HCT116 (cell line): ENCODE measurements at regions not wholly inside any gene's neighbourhood (a gene's known extent, or its start where the extent isn't known, plus 50 kb on each side); places are given as distances from the start of the nearest gene placed in this dataset.

Experiments used
- ATAC-seq: fragments of 200-7000 bp; cut with Tn5 transposase; 2 replicates; pipeline ENCODE4 v1.9.1; 2020; ENCODE audit warnings: mild to moderate bottlenecking, moderate library complexity
- BruUV-seq: library from RNA; stranded (reverse); fragments of 400-500 nt; replicated peaks from 2 replicates; lab custom pipeline; 2021; lab: Mats Ljungman, UMichigan
- CTCF ChIA-PET: fragments of 300-600 bp; sonication (Branson Sonifier 250); formaldehyde crosslinking; loops from one replicate; lab custom pipeline; 2021; ENCODE audit warnings: antibody characterized with exemption; lab: Charles Lee
- POLR2A ChIA-PET: fragments of 300-600, 350-600 bp; sonication (Branson Sonifier 250); formaldehyde crosslinking; loops from one replicate; lab custom pipeline; 2021; ENCODE audit warnings: antibody characterized with exemption; lab: Charles Lee
- RAD21 ChIA-PET, 2 experiments: fragments of 300-600 bp; sonication (Branson Sonifier 250); formaldehyde crosslinking; loops; one replicate each; lab custom pipeline; 2023; ENCODE audit warnings: low total read pairs in 2 of 2; ENCODE audit not compliant: uncharacterized antibody in 2 of 2, unreplicated experiment in 2 of 2, low non-redundant PET in 1 of 2; lab: Charles Lee
- DNase-seq: peaks from one replicate; pipeline ENCODE4 v3.0.0-alpha.2; 2010; ENCODE audit warnings: low read depth, low spot score
- H2AFZ ChIP-seq: fragments of 200-600 bp; shearing (Covaris generic), sonication (generic); 2 replicates; pipeline ENCODE4 v1.6.1; 2017; ENCODE audit warnings: low read depth, mixed run types, mixed read lengths, antibody characterized with exemption, low read length; ENCODE audit not compliant: poor library complexity, severe bottlenecking
- H3K27ac ChIP-seq: 2 replicates; pipeline ENCODE4 v1.5.1; 2012; ENCODE audit warnings: low read depth, low read length
- H3K27me3 ChIP-seq: fragments of 200-600 bp; sonication (generic); 2 replicates; pipeline ENCODE4 v1.6.1; 2016; ENCODE audit warnings: mixed run types, low read length, mixed read lengths; ENCODE audit not compliant: insufficient read depth
- H3K36me3 ChIP-seq, 2 experiments: fragments of 200-500 bp in 1 of 2; fragments of 200-600 bp in 1 of 2; sonication (Bioruptor generic) in 1 of 2; sonication (generic) in 1 of 2; 2 replicates each; pipeline versions ENCODE4 v1.5.1 to v1.6.1; 2014 to 2016; ENCODE audit warnings: low read length in 2 of 2, inconsistent platforms in 1 of 2, mixed read lengths in 1 of 2, mixed run types in 1 of 2; ENCODE audit not compliant: insufficient read depth in 2 of 2, control insufficient read depth in 1 of 2
- H3K4me1 ChIP-seq, 2 experiments: fragments of 200-600 bp in 1 of 2; sonication (generic) in 1 of 2; 2 replicates each; pipeline versions ENCODE4 v1.5.1 to v1.6.1; 2012 to 2017; ENCODE audit warnings: low read length in 2 of 2, inconsistent platforms in 1 of 2, mild to moderate bottlenecking in 1 of 2, mixed read lengths in 1 of 2, mixed run types in 1 of 2, moderate library complexity in 1 of 2; ENCODE audit not compliant: insufficient read depth in 2 of 2, control insufficient read depth in 1 of 2
- H3K4me2 ChIP-seq: fragments of 200-600 bp; sonication (generic); 2 replicates; pipeline ENCODE4 v1.6.1; 2017; ENCODE audit warnings: mixed run types, low read length, mixed read lengths
- H3K4me3 ChIP-seq, 2 experiments: fragments of 200-600 bp in 1 of 2; sonication (generic) in 1 of 2; replicated peaks in 1 of 2; 2 replicates each; pipeline ENCODE4 v1.5.1; 2011 to 2016; ENCODE audit warnings: low read length in 2 of 2, control low read depth in 1 of 2, low read depth in 1 of 2, mild to moderate bottlenecking in 1 of 2, mixed read lengths in 1 of 2, mixed run types in 1 of 2
- H3K79me2 ChIP-seq: fragments of 200-600 bp; sonication (generic); 2 replicates; pipeline ENCODE4 v1.6.1; 2017; ENCODE audit warnings: mild to moderate bottlenecking, mixed run types, low read length, moderate library complexity, mixed read lengths; ENCODE audit not compliant: insufficient read depth
- H3K9ac ChIP-seq: fragments of 200-600 bp; sonication (generic); 2 replicates; pipeline ENCODE4 v1.6.1; 2016; ENCODE audit warnings: low read length, mixed read lengths
- H3K9me2 ChIP-seq: fragments of 200-600 bp; sonication (generic), shearing (Covaris generic); 2 replicates; pipeline ENCODE4 v1.6.1; 2017; ENCODE audit warnings: mixed run types, mild to moderate bottlenecking, moderate library complexity; ENCODE audit not compliant: insufficient read depth
- H3K9me3 ChIP-seq, 2 experiments: fragments of 200-500 bp in 1 of 2; fragments of 200-600 bp in 1 of 2; sonication (Bioruptor generic) in 1 of 2; sonication (generic) in 1 of 2; 2 replicates each; pipeline ENCODE4 v1.6.1; 2014 to 2017; ENCODE audit warnings: low read length in 2 of 2, mixed read lengths in 2 of 2, inconsistent platforms in 1 of 2, low read depth in 1 of 2, mild to moderate bottlenecking in 1 of 2, mixed run types in 1 of 2, moderate library complexity in 1 of 2; ENCODE audit not compliant: control insufficient read depth in 1 of 2, insufficient read depth in 1 of 2
- H4K20me1 ChIP-seq: fragments of 200-600 bp; sonication (generic), shearing (Covaris generic); 2 replicates; pipeline ENCODE4 v1.6.1; 2017; ENCODE audit warnings: mixed run types, mild to moderate bottlenecking, moderate library complexity; ENCODE audit not compliant: insufficient read depth
- CEBPB ChIP-seq: IDR thresholded peaks from 2 replicates; pipeline ENCODE4 v1.6.1; 2012; ENCODE audit warnings: low read depth
- FOSL1 ChIP-seq: IDR thresholded peaks from 2 replicates; pipeline ENCODE4 v1.6.1; 2012; ENCODE audit warnings: low read depth
- JUND ChIP-seq: IDR thresholded peaks from 2 replicates; pipeline ENCODE4 v1.6.1; 2012
- SRF ChIP-seq: IDR thresholded peaks from 2 replicates; pipeline ENCODE4 v1.6.1; 2012; ENCODE audit warnings: low read depth
- TCF7L2 ChIP-seq: IDR thresholded peaks from 2 replicates; pipeline ENCODE4 v1.7.0; 2011; ENCODE audit warnings: borderline replicate concordance, inconsistent platforms; ENCODE audit not compliant: insufficient read depth, insufficient read length; ENCODE audit errors: extremely low read depth
- ZFX ChIP-seq: fragments of 450-650 bp; IDR thresholded peaks from 2 replicates; pipeline ENCODE4 v1.6.1; 2017
- intact Hi-C: fragments of 100-400 bp; cut with micrococcal nuclease; formaldehyde crosslinking; loops from 2 replicates; pipeline ENCODE4 v1.10.0; 2022
- TF ChIP-seq, protein P1 (sequence below), 3 experiments: fragments of 200-600 bp in 1 of 3; sonication (generic) in 1 of 3; IDR thresholded peaks in 2 of 3; conservative IDR thresholded peaks in 1 of 3; 2 replicates each; pipeline ENCODE4 v1.5.1; 2012 to 2017; ENCODE audit warnings: low read depth in 2 of 3, low read length in 2 of 3, antibody characterized with exemption in 1 of 3, borderline replicate concordance in 1 of 3, control low read depth in 1 of 3, mild to moderate bottlenecking in 1 of 3, mixed read lengths in 1 of 3, mixed run types in 1 of 3, moderate library complexity in 1 of 3; ENCODE audit not compliant: insufficient read depth in 1 of 3
- TF ChIP-seq, protein P2 (sequence below): IDR thresholded peaks from 2 replicates; pipeline ENCODE4 v1.6.1; 2012

DNA sequence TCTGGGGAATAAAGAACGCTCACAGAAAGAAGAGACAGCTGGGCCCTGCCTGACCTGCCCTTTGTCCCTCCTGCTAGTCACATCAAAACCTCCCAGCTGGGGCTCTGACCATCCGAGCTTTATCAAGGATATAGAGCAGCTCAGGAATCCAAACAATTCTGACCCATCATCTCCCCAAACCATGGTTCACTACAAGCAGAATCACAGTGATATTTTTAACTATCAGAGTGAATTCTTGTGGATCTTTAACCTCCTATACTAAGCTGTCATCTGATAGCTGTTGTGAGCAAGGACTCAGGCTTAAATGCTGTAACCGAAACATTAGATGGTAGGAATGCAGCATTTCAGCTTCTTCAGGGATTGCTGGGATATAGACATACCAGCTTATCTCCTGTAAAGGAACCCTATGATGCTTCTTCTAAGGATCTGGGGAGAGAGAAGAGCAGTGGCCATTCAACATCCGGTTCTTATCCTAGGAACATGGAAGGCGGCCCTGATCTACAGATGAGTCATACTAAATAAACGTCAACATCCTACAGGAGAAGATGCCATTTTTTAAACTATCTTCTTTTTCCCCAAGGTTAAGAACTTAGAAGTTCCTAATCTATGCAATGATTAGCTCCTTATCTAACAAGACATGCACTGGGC lies 84.7 kb upstream of the AKIP1 start:
- ATAC-seq (no peak), DNase-seq (no peak)
- Histone ChIP-seq H3K4me2 (no peak overlapping the region), H3K9ac (no peak overlapping the region), H3K9me2 (peaks cover 3% of the 10 kb centered on the region; the same call in 1 of the 2 replicates), H3K4me1 (peaks cover 0 to 6% of the 10 kb centered on the region in 2 experiments; a peak in 2 of 4 replicates), H3K79me2 (no peaks in the 10 kb centered on the region), H4K20me1 (no peaks in the 10 kb centered on the region), H2AFZ (no peak overlapping the region), H3K36me3 (no peaks in the 10 kb centered on the region), H3K9me3 (no peaks in the 10 kb centered on the region), H3K4me3 (no peak overlapping the region), H3K27ac (no peak overlapping the region), H3K27me3 (no peaks in the 10 kb centered on the region)
- RAD21 ChIA-PET: no interaction called here
- intact Hi-C loops: no loop called here
- CTCF ChIA-PET: interaction anchor here (0.9 kb wide), 1 partner anchor 680 kb away, joined by 3 read pairs; no protein-coding TSS in a partner anchor
- no TSS peak for BruUV-seq
- TF ChIP-seq, protein P1, sequence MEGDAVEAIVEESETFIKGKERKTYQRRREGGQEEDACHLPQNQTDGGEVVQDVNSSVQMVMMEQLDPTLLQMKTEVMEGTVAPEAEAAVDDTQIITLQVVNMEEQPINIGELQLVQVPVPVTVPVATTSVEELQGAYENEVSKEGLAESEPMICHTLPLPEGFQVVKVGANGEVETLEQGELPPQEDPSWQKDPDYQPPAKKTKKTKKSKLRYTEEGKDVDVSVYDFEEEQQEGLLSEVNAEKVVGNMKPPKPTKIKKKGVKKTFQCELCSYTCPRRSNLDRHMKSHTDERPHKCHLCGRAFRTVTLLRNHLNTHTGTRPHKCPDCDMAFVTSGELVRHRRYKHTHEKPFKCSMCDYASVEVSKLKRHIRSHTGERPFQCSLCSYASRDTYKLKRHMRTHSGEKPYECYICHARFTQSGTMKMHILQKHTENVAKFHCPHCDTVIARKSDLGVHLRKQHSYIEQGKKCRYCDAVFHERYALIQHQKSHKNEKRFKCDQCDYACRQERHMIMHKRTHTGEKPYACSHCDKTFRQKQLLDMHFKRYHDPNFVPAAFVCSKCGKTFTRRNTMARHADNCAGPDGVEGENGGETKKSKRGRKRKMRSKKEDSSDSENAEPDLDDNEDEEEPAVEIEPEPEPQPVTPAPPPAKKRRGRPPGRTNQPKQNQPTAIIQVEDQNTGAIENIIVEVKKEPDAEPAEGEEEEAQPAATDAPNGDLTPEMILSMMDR (IDR thresholded peaks at IDR 0.05 in 2 of 3, conservative IDR thresholded peaks at IDR 0.05 in 1 of 3; ENCODE audit: borderline replicate concordance in 1 of 3, insufficient read depth in 1 of 3, low read depth in 2 of 3, low read length in 2 of 3): no peak
- no peak for TF ChIP-seq TCF7L2
- TF ChIP-seq SRF: no peak
- no peak for TF ChIP-seq FOSL1
- no peak for TF ChIP-seq ZFX
- TF ChIP-seq JUND: no peak
- no peak for TF ChIP-seq CEBPB
- TF ChIP-seq, protein P2, sequence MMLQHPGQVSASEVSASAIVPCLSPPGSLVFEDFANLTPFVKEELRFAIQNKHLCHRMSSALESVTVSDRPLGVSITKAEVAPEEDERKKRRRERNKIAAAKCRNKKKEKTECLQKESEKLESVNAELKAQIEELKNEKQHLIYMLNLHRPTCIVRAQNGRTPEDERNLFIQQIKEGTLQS: no peak
- POLR2A ChIA-PET: interaction anchor here (0.5 kb wide), 1 partner anchor 429 kb away, joined by 3 read pairs; no protein-coding TSS in a partner anchor
